B cell (primary cell): ENCODE measurements at regions not wholly inside any gene's neighbourhood (a gene's known extent, or its start where the extent isn't known, plus 50 kb on each side); places are given as distances from the start of the nearest gene placed in this dataset.

Experiments
- ATAC-seq: fragments of 200-7000 bp; cut with Tn5 transposase; one replicate; pipeline ENCODE4 v1.10.0; 2021; ENCODE audit warnings: low read depth, mild to moderate bottlenecking, moderate number of reproducible peaks, moderate library complexity
- CTCF ChIA-PET: fragments of 350-600 bp; sonication (Branson Sonifier 250); formaldehyde crosslinking; loops from one replicate; lab custom pipeline; 2021; ENCODE audit warnings: antibody characterized with exemption, inconsistent platforms; lab: Charles Lee
- POLR2A ChIA-PET: fragments of 350-600 bp; sonication (Branson Sonifier 250); formaldehyde crosslinking; loops from one replicate; lab custom pipeline; 2021; ENCODE audit warnings: antibody characterized with exemption; lab: Charles Lee
- DNase-seq: peaks from one replicate; pipeline ENCODE4 v3.0.0; 2013
- H2AFZ ChIP-seq: 2 replicates; pipeline ENCODE4 v1.6.1; 2012; ENCODE audit warnings: mild to moderate bottlenecking, low read depth, low read length; ENCODE audit not compliant: insufficient read depth, poor library complexity, severe bottlenecking
- H3K27ac ChIP-seq, 2 donors: 1 replicate in 1 of 2; 2 replicates in 1 of 2; pipeline ENCODE4 v1.5.1; 2012 to 2013; ENCODE audit warnings: low read length in 2 of 2, mild to moderate bottlenecking in 2 of 2, moderate library complexity in 1 of 2
- H3K27me3 ChIP-seq, 4 experiments: fragments of 200-600 bp in 1 of 4; sonication (generic) in 1 of 4; replicated peaks in 1 of 4; 1 replicate in 2 of 4; 2 replicates in 2 of 4; pipeline versions ENCODE4 v1.6.1 to v1.7.0; 2013 to 2016; ENCODE audit warnings: low read length in 3 of 4, mild to moderate bottlenecking in 2 of 4, mixed read lengths in 1 of 4, moderate library complexity in 1 of 4; ENCODE audit not compliant: insufficient read depth in 4 of 4, control insufficient read depth in 3 of 4; ENCODE audit errors: control extremely low read depth in 1 of 4
- H3K36me3 ChIP-seq, 2 experiments: replicated peaks in 1 of 2; 1 replicate in 1 of 2; 2 replicates in 1 of 2; pipeline versions ENCODE4 v1.6.1 to v1.7.1; 2013; ENCODE audit warnings: low read length in 1 of 2; ENCODE audit not compliant: insufficient read depth in 2 of 2, control insufficient read depth in 1 of 2; ENCODE audit errors: control extremely low read depth in 1 of 2, extremely low read depth in 1 of 2
- H3K4me1 ChIP-seq, 2 donors: fragments of 200-600 bp in 1 of 2; sonication (generic) in 1 of 2; 1 replicate in 1 of 2; 2 replicates in 1 of 2; pipeline versions ENCODE4 v1.5.1 to v1.6.1; 2013 to 2017; ENCODE audit warnings: low read length in 2 of 2; ENCODE audit not compliant: control insufficient read depth in 2 of 2, insufficient read depth in 2 of 2
- H3K4me2 ChIP-seq: replicated peaks from 2 replicates; pipeline ENCODE3; 2012; ENCODE audit warnings: mild to moderate bottlenecking, low read depth, low read length; ENCODE audit not compliant: poor library complexity, severe bottlenecking
- H3K4me3 ChIP-seq, 5 experiments: fragments of 200-600 bp in 1 of 5; sonication (generic) in 1 of 5; 1 replicate in 3 of 5; 2 replicates in 2 of 5; pipeline versions ENCODE4 v1.5.1 to v1.7.0; 2011 to 2016; ENCODE audit warnings: low read length in 4 of 5, mild to moderate bottlenecking in 4 of 5, low read depth in 2 of 5, control low read depth in 1 of 5, moderate library complexity in 1 of 5; ENCODE audit not compliant: insufficient read depth in 1 of 5; ENCODE audit errors: control extremely low read depth in 1 of 5, extremely low read depth in 1 of 5
- H3K79me2 ChIP-seq: fragments of 200-600 bp; sonication (generic); one replicate; pipeline ENCODE4 v1.6.0; 2016; ENCODE audit warnings: low read length; ENCODE audit not compliant: control insufficient read depth, insufficient read depth
- H3K9ac ChIP-seq: fragments of 200-600 bp; sonication (generic); 2 replicates; pipeline ENCODE4 v1.6.1; 2017; ENCODE audit warnings: mild to moderate bottlenecking, low read length, moderate library complexity
- H3K9me3 ChIP-seq, 3 donors: one replicate each; pipeline versions ENCODE4 v1.6.1 to v1.7.1; 2013; ENCODE audit warnings: low read length in 2 of 3; ENCODE audit not compliant: control insufficient read depth in 2 of 3, insufficient read depth in 1 of 3; ENCODE audit errors: control extremely low read depth in 1 of 3
- H4K20me1 ChIP-seq: 2 replicates; pipeline ENCODE4 v1.6.0; 2012; ENCODE audit warnings: mild to moderate bottlenecking, low read length; ENCODE audit not compliant: insufficient read depth, control insufficient read depth, poor library complexity, severe bottlenecking
- H3K27ac Mint-ChIP-seq: one replicate; pipeline ENCODE4 v1.8.0; 2021; ENCODE audit warnings: mixed read lengths
- H3K27me3 Mint-ChIP-seq: one replicate; pipeline ENCODE4 v1.8.0; 2021; ENCODE audit warnings: mixed read lengths
- H3K4me1 Mint-ChIP-seq: one replicate; pipeline ENCODE4 v1.8.0; 2021; ENCODE audit warnings: mixed read lengths
- H3K4me3 Mint-ChIP-seq: one replicate; pipeline ENCODE4 v1.8.0; 2021; ENCODE audit warnings: mixed read lengths
- H3K9me3 Mint-ChIP-seq: one replicate; pipeline ENCODE4 v1.8.0; 2022; ENCODE audit warnings: mixed read lengths; ENCODE audit not compliant: insufficient read depth
- CTCF ChIP-seq: fragments of 200-600 bp; IDR thresholded peaks from one replicate; pipeline ENCODE4 v1.8.0; 2022; ENCODE audit warnings: antibody characterized with exemption, mild to moderate bottlenecking
- EZH2 ChIP-seq: IDR thresholded peaks from 2 replicates; pipeline ENCODE4 v1.6.1; 2012; ENCODE audit warnings: borderline replicate concordance, low read depth, mild to moderate bottlenecking, moderate library complexity, low read length; ENCODE audit not compliant: insufficient read depth, poor library complexity, severe bottlenecking
- WGBS: methylation state at CpG from one replicate; pipeline ENCODE4 v1.1.5; 2013; ENCODE audit warnings: missing lambda C conversion rate; ENCODE audit not compliant: insufficient coverage; 5-methylcytosine and 5-hydroxymethylcytosine counted together
- intact Hi-C: fragments of 100-400 bp; cut with micrococcal nuclease; formaldehyde crosslinking; loops from one replicate; pipeline ENCODE4 v1.10.0; 2022

- Histone ChIP-seq H4K20me1 (no peaks in the 10 kb centered on the region), H2AFZ (no peak overlapping the region), H3K27me3 (no peaks in the 10 kb centered on the region), H3K27ac (no peak overlapping the region), H3K9me3 (no peaks in the 10 kb centered on the region), H3K4me2 (no peak overlapping the region), H3K36me3 (no peaks in the 10 kb centered on the region), H3K79me2 (no peaks in the 10 kb centered on the region), H3K9ac (no peak overlapping the region), H3K4me3 (no peak overlapping the region), H3K4me1 (no peaks in the 10 kb centered on the region)
- WGBS = no CpG with 5 or more reads among the region's 1 CpG
- ATAC-seq (no peak), DNase-seq (no peak)
- intact Hi-C loops = no loop called here
- CTCF ChIA-PET = no interaction called here
- POLR2A ChIA-PET = no interaction called here
- peaks cover 6% of the 10 kb centered on the region for H3K27me3 Mint-ChIP-seq
- no peak overlapping the region for H3K4me3 Mint-ChIP-seq
- no peaks in the 10 kb centered on the region for H3K9me3 Mint-ChIP-seq
- H3K27ac Mint-ChIP-seq = no peak overlapping the region
- no peak for TF ChIP-seq CTCF
- TF ChIP-seq EZH2 = no peak
- no peaks in the 10 kb centered on the region for H3K4me1 Mint-ChIP-seq
Observed at GRCh38 chr12:89289720-89290119, 62.6 kb downstream of the DUSP6 start.

GRCh38 chr12:89288959-89289358, 63.3 kb downstream of the DUSP6 start:
- H3K4me1 ChIP-seq = no peaks in the 10 kb centered on the region
- H3K27ac Mint-ChIP-seq = no peak overlapping the region
- no peaks in the 10 kb centered on the region for H4K20me1 ChIP-seq
- no peak overlapping the region for H3K27ac ChIP-seq
- ATAC-seq (no peak), DNase-seq (no peak)
- no peak overlapping the region for H3K9ac ChIP-seq
- no peaks in the 10 kb centered on the region for H3K9me3 ChIP-seq
- H3K36me3 ChIP-seq = no peaks in the 10 kb centered on the region
- ChIA-PET POLR2A (no interaction called here), CTCF (no interaction called here)
- H2AFZ ChIP-seq = no peak overlapping the region
- no peak overlapping the region for H3K4me3 Mint-ChIP-seq
- no peaks in the 10 kb centered on the region for H3K79me2 ChIP-seq
- TF ChIP-seq EZH2 = no peak
- TF ChIP-seq CTCF = no peak
- H3K27me3 Mint-ChIP-seq = peaks cover 4% of the 10 kb centered on the region
- intact Hi-C loops = no loop called here
- no peaks in the 10 kb centered on the region for H3K27me3 ChIP-seq
- H3K4me3 ChIP-seq = no peak overlapping the region
- H3K4me1 Mint-ChIP-seq = no peaks in the 10 kb centered on the region
- H3K9me3 Mint-ChIP-seq = no peaks in the 10 kb centered on the region
- no peak overlapping the region for H3K4me2 ChIP-seq
